ENCODE measurements at regions not wholly inside any gene's neighbourhood (a gene's known extent, or its start where the extent isn't known, plus 50 kb on each side); places are given as distances from the start of the nearest gene placed in this dataset.

- DNase-seq (ENCODE audit: low read depth) = no peak
These were observed 76.9 kb upstream of the ANK3 start for GRCh38 chr10:60466267-60467201.

- no peak for DNase-seq (ENCODE audit: low read depth)
These were observed 76.1 kb upstream of the ANK3 start for GRCh38 chr10:60465801-60466200.

GRCh38 chr10:60464659-60465058, 75.0 kb upstream of the ANK3 start:
- no peak for DNase-seq (ENCODE audit: low read depth)

- no peak for DNase-seq (ENCODE audit: low read depth)
These were observed 74.1 kb upstream of the ANK3 start for GRCh38 chr10:60463746-60464145.

GRCh38 chr10:60461688-60462087, 72.0 kb upstream of the ANK3 start:
- no peak for DNase-seq (ENCODE audit: low read depth)

- DNase-seq (ENCODE audit: low read depth) = no peak
These were observed 70.2 kb upstream of the ANK3 start for GRCh38 chr10:60459701-60460457.

GRCh38 chr10:60456053-60456452, 66.4 kb upstream of the ANK3 start:
- DNase-seq (ENCODE audit: low read depth) = no peak

- no peak for DNase-seq (ENCODE audit: low read depth)
These were observed 64.7 kb upstream of the ANK3 start for GRCh38 chr10:60454336-60454735.

- DNase-seq (ENCODE audit: low read depth) = peak; percentile 45
These were observed 63.4 kb upstream of the ANK3 start for GRCh38 chr10:60453036-60453435.

GRCh38 chr10:60450291-60450690, 60.6 kb upstream of the ANK3 start:
- no peak for DNase-seq (ENCODE audit: low read depth)

GRCh38 chr10:60448246-60448645, 58.6 kb upstream of the ANK3 start:
- no peak for DNase-seq (ENCODE audit: low read depth)

- no peak for DNase-seq (ENCODE audit: low read depth)
These were observed 57.2 kb upstream of the ANK3 start for GRCh38 chr10:60446851-60447250.

- DNase-seq (ENCODE audit: low read depth) = no peak
These were observed 56.6 kb upstream of the ANK3 start for GRCh38 chr10:60446070-60446833.

- DNase-seq (ENCODE audit: low read depth) = no peak
These were observed 54.9 kb upstream of the ANK3 start for GRCh38 chr10:60444494-60445064.

- no peak for DNase-seq (ENCODE audit: low read depth)
These were observed 53.7 kb upstream of the ANK3 start for GRCh38 chr10:60443346-60443745.

- DNase-seq (ENCODE audit: low read depth) = no peak
These were observed 51.8 kb upstream of the ANK3 start for GRCh38 chr10:60441515-60441914.

GRCh38 chr10:60439641-60440040, 50.0 kb upstream of the ANK3 start:
- no peak for DNase-seq (ENCODE audit: low read depth)

All from fibroblast of the conjunctiva (primary cell).